Karpas-422 (cell line): ENCODE measurements at regions not wholly inside any gene's neighbourhood (a gene's known extent, or its start where the extent isn't known, plus 50 kb on each side); places are given as distances from the start of the nearest gene placed in this dataset.

Experiments used
- DNase-seq: peaks from one replicate; pipeline ENCODE4 v3.0.0-alpha.2; 2015
- H2AFZ ChIP-seq: fragments of 200-600 bp; sonication (generic); 2 replicates; pipeline ENCODE4 v1.6.1; 2014; ENCODE audit warnings: antibody characterized with exemption, low read length, mixed read lengths
- H3K27ac ChIP-seq: fragments of 200-600 bp; sonication (generic); 2 replicates; pipeline ENCODE4 v1.5.1; 2014; ENCODE audit warnings: mild to moderate bottlenecking, low read length, moderate library complexity
- H3K27me3 ChIP-seq: fragments of 200-600 bp; sonication (generic); 2 replicates; pipeline ENCODE4 v1.6.1; 2014; ENCODE audit warnings: low read length, mixed read lengths
- H3K36me3 ChIP-seq: fragments of 200-600 bp; sonication (generic); 2 replicates; pipeline ENCODE4 v1.6.1; 2014; ENCODE audit warnings: low read length, mixed read lengths; ENCODE audit not compliant: insufficient read depth
- H3K4me1 ChIP-seq: fragments of 200-600 bp; sonication (generic); 2 replicates; pipeline ENCODE4 v1.6.1; 2014; ENCODE audit warnings: mild to moderate bottlenecking, low read length, mixed read lengths
- H3K4me2 ChIP-seq: fragments of 200-600 bp; sonication (generic); 2 replicates; pipeline ENCODE4 v1.6.1; 2014; ENCODE audit warnings: low read length, low read depth, mild to moderate bottlenecking; ENCODE audit not compliant: poor library complexity, severe bottlenecking
- H3K4me3 ChIP-seq: fragments of 200-600 bp; sonication (generic); 2 replicates; pipeline ENCODE4 v1.5.1; 2014; ENCODE audit warnings: mild to moderate bottlenecking, antibody characterized with exemption, low read length, mixed read lengths
- H3K79me2 ChIP-seq: fragments of 200-600 bp; sonication (generic); 2 replicates; pipeline ENCODE4 v1.6.1; 2014; ENCODE audit warnings: mild to moderate bottlenecking, low read length, mixed read lengths
- H3K9ac ChIP-seq: fragments of 200-600 bp; sonication (generic); 2 replicates; pipeline ENCODE4 v1.6.0; 2014; ENCODE audit warnings: low read length
- H3K9me2 ChIP-seq: fragments of 200-600 bp; sonication (generic), shearing (Covaris generic); replicated peaks from 2 replicates; pipeline ENCODE4 v1.6.0; 2014; ENCODE audit warnings: mild to moderate bottlenecking, low read length, moderate library complexity; ENCODE audit not compliant: insufficient read depth
- H3K9me3 ChIP-seq: fragments of 300-700, 200-600 bp; sonication (generic); 2 replicates; pipeline ENCODE4 v1.6.1; 2014; ENCODE audit warnings: low read length, mixed read lengths
- H4K20me1 ChIP-seq: fragments of 200-600 bp; sonication (generic); 2 replicates; pipeline ENCODE4 v1.6.1; 2014; ENCODE audit warnings: mild to moderate bottlenecking, antibody characterized with exemption, low read length, low read depth; ENCODE audit not compliant: insufficient read depth

GRCh38 chr2:236673126-236673822 lies 103.6 kb downstream of the ACKR3 start:
- H3K79me2 ChIP-seq: no peaks in the 10 kb centered on the region
- DNase-seq: no peak
- H3K27ac ChIP-seq: no peak overlapping the region
- no peaks in the 10 kb centered on the region for H3K9me2 ChIP-seq
- H4K20me1 ChIP-seq: no peaks in the 10 kb centered on the region
- H3K4me3 ChIP-seq: no peak overlapping the region
- H2AFZ ChIP-seq: no peak overlapping the region
- no peak overlapping the region for H3K9ac ChIP-seq
- H3K36me3 ChIP-seq: no peaks in the 10 kb centered on the region
- no peaks in the 10 kb centered on the region for H3K27me3 ChIP-seq
- H3K4me2 ChIP-seq: no peak overlapping the region
- H3K9me3 ChIP-seq: no peaks in the 10 kb centered on the region
- H3K4me1 ChIP-seq: no peaks in the 10 kb centered on the region

- DNase-seq: no peak
- H3K79me2 ChIP-seq: no peaks in the 10 kb centered on the region
- H3K9me3 ChIP-seq: no peaks in the 10 kb centered on the region
- no peak overlapping the region for H2AFZ ChIP-seq
- no peaks in the 10 kb centered on the region for H3K4me1 ChIP-seq
- H3K27me3 ChIP-seq: no peaks in the 10 kb centered on the region
- H3K27ac ChIP-seq: no peak overlapping the region
- H3K4me2 ChIP-seq: no peak overlapping the region
- no peaks in the 10 kb centered on the region for H3K9me2 ChIP-seq
- H3K9ac ChIP-seq: no peak overlapping the region
- H3K36me3 ChIP-seq: no peaks in the 10 kb centered on the region
- H3K4me3 ChIP-seq: no peak overlapping the region
- H4K20me1 ChIP-seq: no peaks in the 10 kb centered on the region
Observed at GRCh38 chr2:236673823-236674185, 104.2 kb downstream of the ACKR3 start.

- no peaks in the 10 kb centered on the region for H3K9me3 ChIP-seq
- H3K4me2 ChIP-seq: no peak overlapping the region
- no peak overlapping the region for H3K4me3 ChIP-seq
- H3K79me2 ChIP-seq: no peaks in the 10 kb centered on the region
- no peak for DNase-seq
- no peaks in the 10 kb centered on the region for H3K36me3 ChIP-seq
- H3K9ac ChIP-seq: no peak overlapping the region
- H4K20me1 ChIP-seq: no peaks in the 10 kb centered on the region
- no peak overlapping the region for H2AFZ ChIP-seq
- H3K27ac ChIP-seq: no peak overlapping the region
- H3K9me2 ChIP-seq: no peaks in the 10 kb centered on the region
- H3K4me1 ChIP-seq: no peaks in the 10 kb centered on the region
- no peaks in the 10 kb centered on the region for H3K27me3 ChIP-seq
Observed at GRCh38 chr2:236674238-236674637, 104.6 kb downstream of the ACKR3 start.

DNA sequence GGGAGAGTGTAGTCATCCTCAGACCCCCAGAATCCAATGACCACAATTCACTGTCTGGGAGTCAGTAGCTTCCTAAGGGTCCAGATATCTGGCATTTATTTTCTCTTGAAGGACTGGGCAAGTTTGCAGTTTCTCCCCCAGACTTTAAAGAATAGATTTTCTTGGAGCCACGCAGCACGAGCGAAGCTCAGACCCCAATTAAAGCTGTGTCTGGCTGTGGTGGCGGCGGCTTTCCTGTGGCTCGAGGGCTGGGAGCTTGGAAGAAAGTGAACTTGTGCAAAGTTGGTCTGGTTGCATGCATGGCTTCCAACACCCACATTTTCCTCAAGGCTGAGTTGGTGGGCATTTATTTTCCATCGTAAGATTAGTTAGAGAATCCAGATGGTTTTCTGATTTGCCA lies 105.0 kb downstream of the ACKR3 start:
- Histone ChIP-seq H2AFZ (no peak overlapping the region), H3K27ac (no peak overlapping the region), H3K9me2 (no peaks in the 10 kb centered on the region), H3K79me2 (no peaks in the 10 kb centered on the region), H3K27me3 (no peaks in the 10 kb centered on the region), H4K20me1 (no peaks in the 10 kb centered on the region), H3K4me1 (no peaks in the 10 kb centered on the region), H3K4me3 (no peak overlapping the region), H3K9me3 (no peaks in the 10 kb centered on the region), H3K4me2 (no peak overlapping the region), H3K9ac (no peak overlapping the region), H3K36me3 (no peaks in the 10 kb centered on the region)
- DNase-seq: no peak

- Histone ChIP-seq H3K9ac (no peak overlapping the region), H3K4me3 (no peak overlapping the region), H3K79me2 (no peaks in the 10 kb centered on the region), H4K20me1 (no peaks in the 10 kb centered on the region), H3K36me3 (no peaks in the 10 kb centered on the region), H3K27me3 (no peaks in the 10 kb centered on the region), H3K9me3 (no peaks in the 10 kb centered on the region), H3K4me2 (no peak overlapping the region), H3K9me2 (no peaks in the 10 kb centered on the region), H3K4me1 (no peaks in the 10 kb centered on the region), H2AFZ (no peak overlapping the region), H3K27ac (no peak overlapping the region)
- DNase-seq: no peak
Observed at GRCh38 chr2:236675051-236675450, 105.4 kb downstream of the ACKR3 start.

DNA sequence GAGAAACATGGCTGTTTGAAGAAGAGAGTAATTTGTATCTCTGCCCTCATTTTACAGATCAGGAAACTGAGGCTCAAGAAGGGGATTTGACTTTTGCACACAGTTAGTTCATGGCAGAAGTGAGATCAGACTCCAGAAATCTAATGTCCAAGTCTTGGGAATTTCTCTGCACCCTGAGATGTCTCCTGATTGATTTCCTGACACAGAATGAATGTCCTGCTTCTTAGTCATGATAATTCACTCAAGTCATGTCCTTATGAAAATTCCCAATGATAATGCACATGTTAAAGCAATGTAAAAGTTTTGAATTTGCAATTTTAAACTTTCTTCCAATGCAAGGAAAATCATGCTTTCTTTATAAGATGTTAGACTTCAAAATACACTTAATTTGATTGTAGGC lies 105.9 kb downstream of the ACKR3 start:
- Histone ChIP-seq H3K36me3 (no peaks in the 10 kb centered on the region), H3K27ac (no peak overlapping the region), H3K4me3 (no peak overlapping the region), H2AFZ (no peak overlapping the region), H3K9me2 (no peaks in the 10 kb centered on the region), H3K27me3 (no peaks in the 10 kb centered on the region), H3K79me2 (no peaks in the 10 kb centered on the region), H3K4me2 (no peak overlapping the region), H3K9me3 (no peaks in the 10 kb centered on the region), H3K9ac (no peak overlapping the region), H3K4me1 (no peaks in the 10 kb centered on the region), H4K20me1 (no peaks in the 10 kb centered on the region)
- DNase-seq: no peak

DNA sequence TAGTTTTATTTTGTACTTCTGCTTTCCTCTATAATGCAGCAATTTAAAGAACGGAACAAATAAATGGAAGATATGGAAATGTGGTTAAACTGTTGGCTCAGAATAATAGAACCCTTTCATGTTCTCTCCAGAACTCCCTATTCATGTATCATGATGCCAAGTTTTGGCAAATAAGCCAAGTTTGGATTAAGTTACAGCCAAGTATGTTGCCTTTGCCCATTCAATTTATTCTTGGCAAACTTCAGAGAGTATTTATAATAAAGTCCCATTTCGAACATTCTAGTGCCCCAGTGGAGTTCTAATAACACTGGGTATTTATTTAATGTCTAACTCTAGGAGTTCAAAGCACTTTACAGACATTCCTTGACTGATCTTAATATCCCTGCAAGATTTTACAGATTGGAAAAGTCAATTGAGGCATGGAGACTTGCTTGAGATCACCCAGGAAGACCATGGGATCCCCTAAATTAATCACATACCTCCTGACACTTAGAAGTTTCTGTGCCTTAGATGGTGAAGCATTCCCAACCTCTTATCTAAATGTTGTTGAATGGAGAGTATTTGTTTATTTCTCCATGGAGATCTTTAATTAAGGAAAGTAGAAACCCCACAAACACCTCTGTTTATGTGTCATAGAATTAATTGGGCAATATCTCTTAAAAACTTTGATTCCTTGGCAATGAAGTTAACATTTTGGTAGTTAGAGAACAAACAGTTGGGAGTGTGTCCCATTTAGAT lies 106.7 kb downstream of the ACKR3 start:
- Histone ChIP-seq H3K4me2 (no peak overlapping the region), H3K4me3 (no peak overlapping the region), H3K9me3 (no peaks in the 10 kb centered on the region), H4K20me1 (no peaks in the 10 kb centered on the region), H3K4me1 (no peaks in the 10 kb centered on the region), H3K9ac (no peak overlapping the region), H3K9me2 (no peaks in the 10 kb centered on the region), H3K27ac (no peak overlapping the region), H3K79me2 (no peaks in the 10 kb centered on the region), H2AFZ (no peak overlapping the region), H3K36me3 (no peaks in the 10 kb centered on the region), H3K27me3 (no peaks in the 10 kb centered on the region)
- no peak for DNase-seq

DNA sequence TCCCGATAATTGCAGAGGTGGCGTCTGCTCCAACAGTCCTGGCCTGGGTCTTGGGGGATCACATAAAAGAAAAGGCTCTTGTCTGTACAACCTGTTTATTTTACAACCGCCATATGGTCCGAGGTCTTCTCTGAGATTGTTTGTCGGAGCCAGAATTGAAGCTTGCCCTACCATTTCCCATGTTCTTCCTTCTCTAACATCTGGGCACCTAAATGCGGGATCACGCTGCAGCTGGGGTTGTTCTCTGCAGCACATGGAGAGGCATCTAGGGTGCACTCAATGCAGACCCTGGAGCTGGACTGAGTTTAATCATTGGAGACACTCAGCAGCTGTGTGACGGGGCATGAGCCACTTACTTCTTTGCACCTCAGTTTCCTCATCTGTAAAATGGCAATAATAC lies 107.7 kb downstream of the ACKR3 start:
- no peaks in the 10 kb centered on the region for H3K79me2 ChIP-seq
- no peaks in the 10 kb centered on the region for H3K27me3 ChIP-seq
- H3K27ac ChIP-seq: no peak overlapping the region
- no peaks in the 10 kb centered on the region for H3K4me1 ChIP-seq
- H3K36me3 ChIP-seq: no peaks in the 10 kb centered on the region
- H3K9me2 ChIP-seq: no peaks in the 10 kb centered on the region
- H3K9me3 ChIP-seq: no peaks in the 10 kb centered on the region
- DNase-seq: no peak
- H3K4me2 ChIP-seq: no peak overlapping the region
- H4K20me1 ChIP-seq: no peaks in the 10 kb centered on the region
- H2AFZ ChIP-seq: no peak overlapping the region
- no peak overlapping the region for H3K4me3 ChIP-seq
- no peak overlapping the region for H3K9ac ChIP-seq
